Glomerular visceral epithelial cell (primary cell): ENCODE measurements at regions not wholly inside any gene's neighbourhood (a gene's known extent, or its start where the extent isn't known, plus 50 kb on each side); places are given as distances from the start of the nearest gene placed in this dataset.

Source experiments
- DNase-seq: peaks from one replicate; pipeline ENCODE4 v3.0.0-alpha.2; 2016; ENCODE audit errors: extremely low spot score

- no peak for DNase-seq
Observed at GRCh38 chr19:32200312-32201038, 144.9 kb upstream of the ZNF507 start.

GRCh38 chr19:32201211-32201610 lies 144.2 kb upstream of the ZNF507 start:
- DNase-seq = no peak

- no peak for DNase-seq
Observed at GRCh38 chr19:32201636-32202051, 143.8 kb upstream of the ZNF507 start.

- no peak for DNase-seq
Observed at GRCh38 chr19:32202244-32202643, 143.2 kb upstream of the ZNF507 start.

GRCh38 chr19:32203161-32203560 lies 142.2 kb upstream of the ZNF507 start:
- DNase-seq = no peak

GRCh38 chr19:32206065-32206464 lies 139.3 kb upstream of the ZNF507 start:
- DNase-seq = no peak

GRCh38 chr19:32208060-32208459 lies 137.3 kb upstream of the ZNF507 start:
- no peak for DNase-seq

- no peak for DNase-seq
Observed at GRCh38 chr19:32219392-32219791, 126.0 kb upstream of the ZNF507 start.

- DNase-seq = no peak
Observed at GRCh38 chr19:32219881-32220472, 125.4 kb upstream of the ZNF507 start.

GRCh38 chr19:32220951-32221350 lies 124.5 kb upstream of the ZNF507 start:
- DNase-seq = no peak

GRCh38 chr19:32222556-32222955 lies 122.9 kb upstream of the ZNF507 start:
- DNase-seq = no peak

GRCh38 chr19:32223106-32223505 lies 122.3 kb upstream of the ZNF507 start:
- no peak for DNase-seq

- DNase-seq = no peak
Observed at GRCh38 chr19:32223595-32224370, 121.6 kb upstream of the ZNF507 start.

GRCh38 chr19:32224371-32225244 lies 120.8 kb upstream of the ZNF507 start:
- peak; percentile 51 for DNase-seq

GRCh38 chr19:32227561-32228165 lies 117.7 kb upstream of the ZNF507 start:
- DNase-seq = no peak

GRCh38 chr19:32230441-32230840 lies 115.0 kb upstream of the ZNF507 start:
- DNase-seq = no peak

- no peak for DNase-seq
Observed at GRCh38 chr19:32231020-32231419, 114.4 kb upstream of the ZNF507 start.

GRCh38 chr19:32231691-32232090 lies 113.7 kb upstream of the ZNF507 start:
- DNase-seq = no peak

- no peak for DNase-seq
Observed at GRCh38 chr19:32232449-32232848, 113.0 kb upstream of the ZNF507 start.

GRCh38 chr19:32233091-32233490 lies 112.3 kb upstream of the ZNF507 start:
- no peak for DNase-seq

- no peak for DNase-seq
Observed at GRCh38 chr19:32233885-32234284, 111.5 kb upstream of the ZNF507 start.
